GM23338 (cell line): ENCODE measurements at regions not wholly inside any gene's neighbourhood (a gene's known extent, or its start where the extent isn't known, plus 50 kb on each side); places are given as distances from the start of the nearest gene placed in this dataset.

ENCODE experiments used
- ATAC-seq: fragments of 200-7000 bp; cut with Tn5 transposase; 3 replicates; pipeline ENCODE4 v1.9.1; 2020
- DNase-seq: peaks from one replicate; pipeline ENCODE4 v3.0.0-alpha.2; 2015; ENCODE audit warnings: low spot score
- H2AFZ ChIP-seq: fragments of 200-600 bp; sonication (generic); 2 replicates; pipeline ENCODE4 v1.8.0; 2016; ENCODE audit warnings: antibody characterized with exemption, mild to moderate bottlenecking, moderate library complexity
- H3F3A ChIP-seq: fragments of 200-600 bp; sonication (generic); replicated peaks from 2 replicates; pipeline ENCODE4 v1.8.0; 2017; ENCODE audit warnings: antibody characterized with exemption, mixed run types, low read depth
- H3K27ac ChIP-seq: fragments of 200-600 bp; sonication (generic); 2 replicates; pipeline ENCODE4 v1.6.1; 2016; ENCODE audit warnings: low read depth
- H3K27me3 ChIP-seq: fragments of 200-600 bp; sonication (generic); 2 replicates; pipeline ENCODE4 v1.8.0; 2016; ENCODE audit warnings: mild to moderate bottlenecking, mixed run types, moderate library complexity; ENCODE audit not compliant: insufficient read depth
- H3K36me3 ChIP-seq: fragments of 200-600 bp; sonication (generic); 2 replicates; pipeline ENCODE4 v1.8.0; 2016; ENCODE audit warnings: mild to moderate bottlenecking; ENCODE audit not compliant: insufficient read depth
- H3K4me1 ChIP-seq: fragments of 200-600 bp; sonication (generic); 2 replicates; pipeline ENCODE4 v1.8.0; 2016; ENCODE audit warnings: mild to moderate bottlenecking, moderate library complexity; ENCODE audit not compliant: insufficient read depth
- H3K4me2 ChIP-seq: fragments of 200-600 bp; sonication (generic); 2 replicates; pipeline ENCODE4 v1.7.1; 2017; ENCODE audit warnings: mixed run types
- H3K4me3 ChIP-seq: fragments of 200-600 bp; sonication (generic); 2 replicates; pipeline ENCODE4 v1.6.1; 2016; ENCODE audit warnings: mixed run types
- H3K79me2 ChIP-seq: fragments of 200-600 bp; sonication (generic); replicated peaks from 2 replicates; pipeline ENCODE4 v1.8.0; 2017; ENCODE audit warnings: mild to moderate bottlenecking; ENCODE audit not compliant: insufficient read depth
- H3K9me2 ChIP-seq: fragments of 200-600 bp; sonication (generic); 2 replicates; pipeline ENCODE4 v1.8.0; 2017; ENCODE audit not compliant: insufficient read depth
- H4K20me1 ChIP-seq: fragments of 200-600 bp; sonication (generic); replicated peaks from 2 replicates; pipeline ENCODE4 v1.8.0; 2017; ENCODE audit warnings: mild to moderate bottlenecking; ENCODE audit not compliant: insufficient read depth
- H3K27ac Mint-ChIP-seq: 2 replicates; pipeline ENCODE4 v1.8.0; 2020; ENCODE audit warnings: inconsistent platforms, mild to moderate bottlenecking, moderate library complexity, mixed read lengths
- H3K27me3 Mint-ChIP-seq: 3 replicates; pipeline ENCODE4 v1.8.0; 2022; ENCODE audit warnings: low read depth, mild to moderate bottlenecking, moderate library complexity, mixed read lengths, inconsistent platforms; ENCODE audit not compliant: insufficient read depth, poor library complexity
- H3K36me3 Mint-ChIP-seq: 3 replicates; pipeline ENCODE4 v1.8.0; 2021; ENCODE audit warnings: low read depth, mild to moderate bottlenecking, inconsistent platforms, moderate library complexity, mixed read lengths
- H3K4me1 Mint-ChIP-seq: 3 replicates; pipeline ENCODE4 v1.8.0; 2020; ENCODE audit warnings: mild to moderate bottlenecking, inconsistent platforms, mixed read lengths
- H3K4me3 Mint-ChIP-seq: 3 replicates; pipeline ENCODE4 v1.8.0; 2021; ENCODE audit warnings: moderate library complexity, mild to moderate bottlenecking, inconsistent platforms, mixed read lengths
- H3K9me3 Mint-ChIP-seq: 3 replicates; pipeline ENCODE4 v1.8.0; 2020; ENCODE audit warnings: moderate library complexity, mild to moderate bottlenecking, inconsistent platforms, mixed read lengths
- CREB1 ChIP-seq: fragments of 250-450 bp; sonication (Bioruptor Pico); IDR thresholded peaks from 2 replicates; pipeline ENCODE4 v1.5.0; 2020; ENCODE audit warnings: low read depth, mild to moderate bottlenecking, moderate library complexity
- JUNB ChIP-seq: IDR thresholded peaks from one replicate; pipeline ENCODE4 v1.6.1; 2016; ENCODE audit warnings: antibody characterized with exemption; ENCODE audit not compliant: unreplicated experiment
- NANOG ChIP-seq: IDR thresholded peaks from 2 replicates; pipeline ENCODE4 v1.6.1; 2016; ENCODE audit warnings: antibody characterized with exemption, borderline replicate concordance
- POLR2AphosphoS5 ChIP-seq: IDR thresholded peaks from 2 replicates; pipeline ENCODE4 v1.6.1; 2016; ENCODE audit warnings: antibody characterized with exemption, low read depth
- TF ChIP-seq, protein P1 (sequence below), 2 experiments: fragments of 200-600 bp in 1 of 2; sonication (generic) in 1 of 2; conservative IDR thresholded peaks; 2 replicates each; pipeline versions ENCODE4 v1.5.1 to v1.6.1; 2016 to 2017; ENCODE audit warnings: antibody characterized with exemption in 2 of 2, low read depth in 2 of 2, mild to moderate bottlenecking in 2 of 2, moderate library complexity in 1 of 2

DNA sequence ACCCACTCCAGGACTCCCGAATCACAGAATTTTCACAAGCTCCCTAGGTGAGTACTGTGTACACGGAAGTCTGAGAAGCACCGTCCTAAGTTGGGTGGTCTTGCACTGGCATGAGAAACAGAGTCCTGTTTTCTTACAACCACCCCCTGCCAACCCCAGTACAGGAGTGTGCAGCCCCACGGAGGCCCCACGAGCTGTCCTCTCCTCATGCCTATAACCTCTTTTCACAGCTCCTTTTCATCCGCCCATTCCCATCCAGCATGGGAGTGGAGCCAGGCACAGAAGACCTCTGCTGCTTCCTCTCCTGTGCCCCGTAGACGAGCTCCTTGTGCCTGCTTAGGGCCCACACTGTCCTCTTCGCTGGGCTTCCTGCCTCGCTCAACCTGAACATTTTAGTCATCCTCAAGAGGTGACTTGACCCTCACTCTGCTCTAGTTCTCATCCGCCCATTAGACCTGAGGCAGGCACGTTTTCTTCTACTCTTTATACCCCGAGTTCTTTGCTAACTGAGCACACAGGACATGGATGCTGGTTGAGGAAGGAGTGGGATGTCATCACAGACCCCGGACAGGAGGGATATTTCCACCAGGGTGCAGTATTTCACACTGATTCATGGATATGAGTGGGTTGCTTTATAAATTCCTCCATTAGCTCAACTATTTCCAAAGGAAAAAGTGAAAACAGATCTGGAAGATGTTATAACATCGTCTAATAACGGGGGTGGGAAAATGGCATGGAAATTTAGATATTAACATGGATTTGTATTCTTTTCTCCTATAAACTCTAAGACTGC lies 160.5 kb downstream of the TTLL2 start:
- peaks cover 4% of the 10 kb centered on the region for H3K27me3 Mint-ChIP-seq
- no peak overlapping the region for H3K4me3 ChIP-seq
- H3K4me2 ChIP-seq, result no peak overlapping the region
- no peaks in the 10 kb centered on the region for H3K27me3 ChIP-seq
- TF ChIP-seq CREB1 (no peak), POLR2AphosphoS5 (no peak)
- TF ChIP-seq, protein P1, sequence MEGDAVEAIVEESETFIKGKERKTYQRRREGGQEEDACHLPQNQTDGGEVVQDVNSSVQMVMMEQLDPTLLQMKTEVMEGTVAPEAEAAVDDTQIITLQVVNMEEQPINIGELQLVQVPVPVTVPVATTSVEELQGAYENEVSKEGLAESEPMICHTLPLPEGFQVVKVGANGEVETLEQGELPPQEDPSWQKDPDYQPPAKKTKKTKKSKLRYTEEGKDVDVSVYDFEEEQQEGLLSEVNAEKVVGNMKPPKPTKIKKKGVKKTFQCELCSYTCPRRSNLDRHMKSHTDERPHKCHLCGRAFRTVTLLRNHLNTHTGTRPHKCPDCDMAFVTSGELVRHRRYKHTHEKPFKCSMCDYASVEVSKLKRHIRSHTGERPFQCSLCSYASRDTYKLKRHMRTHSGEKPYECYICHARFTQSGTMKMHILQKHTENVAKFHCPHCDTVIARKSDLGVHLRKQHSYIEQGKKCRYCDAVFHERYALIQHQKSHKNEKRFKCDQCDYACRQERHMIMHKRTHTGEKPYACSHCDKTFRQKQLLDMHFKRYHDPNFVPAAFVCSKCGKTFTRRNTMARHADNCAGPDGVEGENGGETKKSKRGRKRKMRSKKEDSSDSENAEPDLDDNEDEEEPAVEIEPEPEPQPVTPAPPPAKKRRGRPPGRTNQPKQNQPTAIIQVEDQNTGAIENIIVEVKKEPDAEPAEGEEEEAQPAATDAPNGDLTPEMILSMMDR (conservative IDR thresholded peaks at IDR 0.05; ENCODE audit: low read depth in 2 of 2), result peak; percentile 23 to 37; a peak in 2 of 4 replicates
- H3F3A ChIP-seq, result 0 out of 2 replicates have a peak, but pooled peaks cover 2% of the 10 kb centered on the region
- ATAC-seq, result no peak
- H4K20me1 ChIP-seq, result no peaks in the 10 kb centered on the region
- peaks cover 2% of the 10 kb centered on the region; the same call in 1 of the 2 replicates for H3K4me1 ChIP-seq
- H3K27ac ChIP-seq, result no peak overlapping the region
- no peaks in the 10 kb centered on the region for H3K79me2 ChIP-seq
- no peak for DNase-seq
- peaks cover 19% of the 10 kb centered on the region; the same call in 2 of the 3 replicates for H3K4me1 Mint-ChIP-seq
- no peaks in the 10 kb centered on the region for H3K36me3 ChIP-seq
- H3K4me3 Mint-ChIP-seq, result no peak overlapping the region
- no peak overlapping the region for H2AFZ ChIP-seq
- H3K9me3 Mint-ChIP-seq, result no peaks in the 10 kb centered on the region
- no peaks in the 10 kb centered on the region for H3K36me3 Mint-ChIP-seq
- no peak overlapping the region for H3K27ac Mint-ChIP-seq
- peaks cover 14% of the 10 kb centered on the region; the same call in 1 of the 2 replicates for H3K9me2 ChIP-seq

DNA sequence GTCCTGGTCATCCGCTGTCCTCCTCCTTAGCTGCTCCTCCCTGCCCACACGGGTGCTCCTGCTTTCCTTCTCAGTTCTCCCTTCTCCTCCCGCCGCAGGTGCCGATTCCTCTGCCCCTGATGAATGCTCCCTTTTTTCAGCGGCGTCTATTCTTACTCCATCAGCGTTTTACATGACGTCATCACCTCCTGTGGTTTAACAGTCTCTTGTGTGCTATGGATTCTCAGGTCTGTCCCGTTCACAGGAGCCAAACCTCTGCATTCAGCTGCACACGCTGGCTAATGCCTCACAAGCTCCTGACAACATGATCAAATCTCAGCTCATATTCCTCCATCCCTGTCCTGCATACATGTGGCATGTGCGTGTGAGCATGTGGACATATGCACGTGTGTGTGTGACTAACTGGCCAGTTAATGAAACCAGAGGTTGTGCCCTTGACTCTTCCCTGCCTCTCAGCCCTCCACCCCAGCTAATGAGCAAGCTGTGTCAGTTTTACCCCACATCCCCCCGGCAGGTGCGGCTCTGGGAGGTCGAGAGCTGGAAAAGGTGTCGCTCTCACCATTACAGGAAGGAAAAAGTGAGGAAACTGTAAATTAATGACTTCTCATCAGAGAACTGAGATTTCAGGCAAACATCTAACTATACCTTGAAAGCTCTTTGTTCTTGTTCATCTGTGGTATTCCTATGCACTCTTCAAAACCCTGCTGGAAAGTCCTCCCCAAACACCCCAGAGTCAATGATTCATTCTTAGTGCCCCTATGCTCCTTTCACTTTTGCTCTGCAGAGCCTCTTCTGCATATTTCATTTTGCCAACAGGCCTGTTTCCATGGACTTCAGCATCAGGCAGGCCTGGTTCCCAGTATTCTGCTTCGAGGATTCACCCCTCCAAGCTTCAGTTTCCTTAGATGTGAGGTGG lies 163.1 kb downstream of the TTLL2 start:
- DNase-seq (no peak), ATAC-seq (no peak)
- H3K9me3 Mint-ChIP-seq, result no peaks in the 10 kb centered on the region
- H3K27me3 Mint-ChIP-seq, result peaks cover 2% of the 10 kb centered on the region
- H3K4me3 ChIP-seq, result no peak overlapping the region
- no peaks in the 10 kb centered on the region for H3K4me1 ChIP-seq
- no peaks in the 10 kb centered on the region for H3K36me3 ChIP-seq
- no peak overlapping the region for H3K4me3 Mint-ChIP-seq
- 0 out of 2 replicates have a peak, but pooled peaks cover 2% of the 10 kb centered on the region for H3F3A ChIP-seq
- no peaks in the 10 kb centered on the region for H3K79me2 ChIP-seq
- peaks cover 7% of the 10 kb centered on the region; the same call in 2 of the 3 replicates for H3K4me1 Mint-ChIP-seq
- TF ChIP-seq NANOG (no peak), JUNB (no peak)
- H3K9me2 ChIP-seq, result no peaks in the 10 kb centered on the region
- no peaks in the 10 kb centered on the region for H4K20me1 ChIP-seq
- H3K4me2 ChIP-seq, result no peak overlapping the region
- no peak overlapping the region for H2AFZ ChIP-seq
- H3K27me3 ChIP-seq, result no peaks in the 10 kb centered on the region
- H3K36me3 Mint-ChIP-seq, result no peaks in the 10 kb centered on the region
- H3K27ac ChIP-seq, result no peak overlapping the region
- no peak overlapping the region for H3K27ac Mint-ChIP-seq
